GM23338 (cell line): ENCODE measurements at regions not wholly inside any gene's neighbourhood (a gene's known extent, or its start where the extent isn't known, plus 50 kb on each side); places are given as distances from the start of the nearest gene placed in this dataset.

Experiments used
- ATAC-seq: fragments of 200-7000 bp; cut with Tn5 transposase; 3 replicates; pipeline ENCODE4 v1.9.1; 2020
- DNase-seq: peaks from one replicate; pipeline ENCODE4 v3.0.0-alpha.2; 2015; ENCODE audit warnings: low spot score
- H2AFZ ChIP-seq: fragments of 200-600 bp; sonication (generic); 2 replicates; pipeline ENCODE4 v1.8.0; 2016; ENCODE audit warnings: antibody characterized with exemption, mild to moderate bottlenecking, moderate library complexity
- H3F3A ChIP-seq: fragments of 200-600 bp; sonication (generic); replicated peaks from 2 replicates; pipeline ENCODE4 v1.8.0; 2017; ENCODE audit warnings: antibody characterized with exemption, mixed run types, low read depth
- H3K27ac ChIP-seq: fragments of 200-600 bp; sonication (generic); 2 replicates; pipeline ENCODE4 v1.6.1; 2016; ENCODE audit warnings: low read depth
- H3K27me3 ChIP-seq: fragments of 200-600 bp; sonication (generic); 2 replicates; pipeline ENCODE4 v1.8.0; 2016; ENCODE audit warnings: mild to moderate bottlenecking, mixed run types, moderate library complexity; ENCODE audit not compliant: insufficient read depth
- H3K36me3 ChIP-seq: fragments of 200-600 bp; sonication (generic); 2 replicates; pipeline ENCODE4 v1.8.0; 2016; ENCODE audit warnings: mild to moderate bottlenecking; ENCODE audit not compliant: insufficient read depth
- H3K4me1 ChIP-seq: fragments of 200-600 bp; sonication (generic); 2 replicates; pipeline ENCODE4 v1.8.0; 2016; ENCODE audit warnings: mild to moderate bottlenecking, moderate library complexity; ENCODE audit not compliant: insufficient read depth
- H3K4me2 ChIP-seq: fragments of 200-600 bp; sonication (generic); 2 replicates; pipeline ENCODE4 v1.7.1; 2017; ENCODE audit warnings: mixed run types
- H3K4me3 ChIP-seq: fragments of 200-600 bp; sonication (generic); 2 replicates; pipeline ENCODE4 v1.6.1; 2016; ENCODE audit warnings: mixed run types
- H3K79me2 ChIP-seq: fragments of 200-600 bp; sonication (generic); replicated peaks from 2 replicates; pipeline ENCODE4 v1.8.0; 2017; ENCODE audit warnings: mild to moderate bottlenecking; ENCODE audit not compliant: insufficient read depth
- H3K9me2 ChIP-seq: fragments of 200-600 bp; sonication (generic); 2 replicates; pipeline ENCODE4 v1.8.0; 2017; ENCODE audit not compliant: insufficient read depth
- H4K20me1 ChIP-seq: fragments of 200-600 bp; sonication (generic); replicated peaks from 2 replicates; pipeline ENCODE4 v1.8.0; 2017; ENCODE audit warnings: mild to moderate bottlenecking; ENCODE audit not compliant: insufficient read depth
- H3K27ac Mint-ChIP-seq: 2 replicates; pipeline ENCODE4 v1.8.0; 2020; ENCODE audit warnings: inconsistent platforms, mild to moderate bottlenecking, moderate library complexity, mixed read lengths
- H3K27me3 Mint-ChIP-seq: 3 replicates; pipeline ENCODE4 v1.8.0; 2022; ENCODE audit warnings: low read depth, mild to moderate bottlenecking, moderate library complexity, mixed read lengths, inconsistent platforms; ENCODE audit not compliant: insufficient read depth, poor library complexity
- H3K36me3 Mint-ChIP-seq: 3 replicates; pipeline ENCODE4 v1.8.0; 2021; ENCODE audit warnings: low read depth, mild to moderate bottlenecking, inconsistent platforms, moderate library complexity, mixed read lengths
- H3K4me1 Mint-ChIP-seq: 3 replicates; pipeline ENCODE4 v1.8.0; 2020; ENCODE audit warnings: mild to moderate bottlenecking, inconsistent platforms, mixed read lengths
- H3K4me3 Mint-ChIP-seq: 3 replicates; pipeline ENCODE4 v1.8.0; 2021; ENCODE audit warnings: moderate library complexity, mild to moderate bottlenecking, inconsistent platforms, mixed read lengths
- H3K9me3 Mint-ChIP-seq: 3 replicates; pipeline ENCODE4 v1.8.0; 2020; ENCODE audit warnings: moderate library complexity, mild to moderate bottlenecking, inconsistent platforms, mixed read lengths
- CREB1 ChIP-seq: fragments of 250-450 bp; sonication (Bioruptor Pico); IDR thresholded peaks from 2 replicates; pipeline ENCODE4 v1.5.0; 2020; ENCODE audit warnings: low read depth, mild to moderate bottlenecking, moderate library complexity
- EZH2 ChIP-seq: fragments of 200-600 bp; sonication (generic); IDR thresholded peaks from one replicate; pipeline ENCODE4 v1.8.0; 2017; ENCODE audit warnings: antibody characterized with exemption, mild to moderate bottlenecking, low read depth; ENCODE audit not compliant: unreplicated experiment
- JUNB ChIP-seq: IDR thresholded peaks from one replicate; pipeline ENCODE4 v1.6.1; 2016; ENCODE audit warnings: antibody characterized with exemption; ENCODE audit not compliant: unreplicated experiment
- NANOG ChIP-seq: IDR thresholded peaks from 2 replicates; pipeline ENCODE4 v1.6.1; 2016; ENCODE audit warnings: antibody characterized with exemption, borderline replicate concordance
- POLR2AphosphoS5 ChIP-seq: IDR thresholded peaks from 2 replicates; pipeline ENCODE4 v1.6.1; 2016; ENCODE audit warnings: antibody characterized with exemption, low read depth
- STAT1 ChIP-seq: IDR thresholded peaks from one replicate; pipeline ENCODE4 v1.6.1; 2016; ENCODE audit warnings: antibody characterized with exemption; ENCODE audit not compliant: unreplicated experiment
- ZNF114 ChIP-seq: fragments of 250-450 bp; sonication (Bioruptor Pico); IDR thresholded peaks from 2 replicates; pipeline ENCODE4 v1.5.0; 2020; ENCODE audit warnings: mild to moderate bottlenecking, moderate library complexity
- ZNF331 ChIP-seq: fragments of 250-450 bp; sonication (Bioruptor Pico); IDR thresholded peaks from 2 replicates; pipeline ENCODE4 v1.5.0; 2020; ENCODE audit warnings: low read depth, mild to moderate bottlenecking, moderate library complexity
- TF ChIP-seq, protein P1 (sequence below), 2 experiments: fragments of 200-600 bp in 1 of 2; sonication (generic) in 1 of 2; conservative IDR thresholded peaks; 2 replicates each; pipeline versions ENCODE4 v1.5.1 to v1.6.1; 2016 to 2017; ENCODE audit warnings: antibody characterized with exemption in 2 of 2, low read depth in 2 of 2, mild to moderate bottlenecking in 2 of 2, moderate library complexity in 1 of 2
- TF ChIP-seq, protein P2 (sequence below): fragments of 250-450 bp; sonication (Bioruptor Pico); IDR thresholded peaks from 2 replicates; pipeline ENCODE4 v1.5.0; 2020; ENCODE audit warnings: mild to moderate bottlenecking, moderate library complexity
- TF ChIP-seq, protein P3 (sequence below): IDR thresholded peaks from 2 replicates; pipeline ENCODE4 v1.6.1; 2016; ENCODE audit warnings: antibody characterized with exemption

DNA sequence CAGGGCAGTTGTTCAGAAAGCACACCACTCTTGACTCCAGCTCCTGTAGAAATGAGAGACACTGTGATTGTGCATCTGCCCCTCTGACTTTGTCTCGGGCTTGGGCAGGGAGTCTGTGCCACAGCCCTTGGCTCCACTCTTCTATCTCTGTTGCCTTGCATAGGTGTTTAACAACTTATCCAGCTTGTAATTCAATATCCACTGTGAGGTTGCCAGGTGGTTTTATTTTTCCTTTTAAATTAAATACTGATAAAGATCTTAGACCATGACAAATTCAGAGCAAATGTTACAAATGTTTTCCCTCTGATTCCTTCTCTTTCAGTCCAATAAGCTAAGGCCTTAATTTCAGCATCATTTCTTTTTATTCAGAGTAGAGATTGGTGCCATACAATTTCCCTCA is 421.7 kb downstream of the STK39 start:
- Mint-ChIP-seq H3K27me3 (no peaks in the 10 kb centered on the region), H3K27ac (no peak overlapping the region), H3K4me3 (no peak overlapping the region), H3K4me1 (peaks cover 5% of the 10 kb centered on the region), H3K9me3 (no peaks in the 10 kb centered on the region), H3K36me3 (peaks cover 23% of the 10 kb centered on the region)
- H2AFZ ChIP-seq: no peak overlapping the region
- ATAC-seq (no peak), DNase-seq (no peak)
- no peaks in the 10 kb centered on the region for H3K4me1 ChIP-seq
- H3K36me3 ChIP-seq: no peaks in the 10 kb centered on the region
- 0 out of 2 replicates have a peak, but pooled peaks cover under 1% of the 10 kb centered on the region for H3F3A ChIP-seq
- H4K20me1 ChIP-seq: no peaks in the 10 kb centered on the region
- H3K79me2 ChIP-seq: no peaks in the 10 kb centered on the region
- TF ChIP-seq ZNF114: no peak
- H3K9me2 ChIP-seq: no peaks in the 10 kb centered on the region
- no peaks in the 10 kb centered on the region for H3K27me3 ChIP-seq
- H3K4me3 ChIP-seq: no peak overlapping the region
- no peak overlapping the region for H3K4me2 ChIP-seq
- no peak overlapping the region for H3K27ac ChIP-seq

DNA sequence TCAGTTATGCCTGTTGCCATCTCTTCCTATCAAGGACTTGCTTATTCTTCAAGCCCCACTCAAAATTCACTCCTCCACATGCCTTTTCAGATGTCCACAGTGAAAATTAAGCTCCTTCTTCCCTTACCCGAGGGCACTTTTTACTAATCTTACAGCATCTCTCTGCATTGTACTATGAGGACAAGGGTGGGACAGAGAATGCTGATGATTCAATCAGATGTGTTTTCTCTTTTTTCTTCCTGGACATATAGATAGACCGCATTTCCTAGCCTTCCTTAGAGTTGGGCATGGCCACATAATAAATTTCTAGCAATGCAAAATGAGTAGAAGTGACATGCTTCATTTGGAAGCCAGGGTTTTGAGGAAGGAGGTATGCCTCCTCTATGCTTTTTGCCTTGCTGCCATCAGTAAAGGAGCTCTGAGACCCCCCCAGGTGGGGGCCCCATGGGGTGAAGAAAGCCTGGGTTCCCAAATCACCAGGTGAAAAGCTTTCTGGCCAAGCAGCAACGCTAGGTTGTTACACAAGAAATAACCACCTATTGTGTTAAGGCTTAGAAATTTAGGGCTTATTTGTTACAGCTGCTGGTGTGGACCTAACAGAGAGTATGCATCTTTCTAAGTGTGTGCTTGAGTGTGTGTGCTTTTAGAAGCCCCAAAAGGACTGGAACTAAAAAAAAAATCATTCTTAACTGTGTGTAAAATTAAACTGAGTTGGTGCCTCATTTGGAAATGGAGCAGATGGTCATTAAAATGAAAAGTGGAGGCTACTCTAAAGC is 424.5 kb downstream of the STK39 start:
- Histone ChIP-seq H3K9me2 (no peaks in the 10 kb centered on the region), H3K79me2 (no peaks in the 10 kb centered on the region), H3K4me2 (no peak overlapping the region), H4K20me1 (no peaks in the 10 kb centered on the region), H3K27ac (no peak overlapping the region), H3K4me3 (no peak overlapping the region), H3F3A (0 out of 2 replicates have a peak, but pooled peaks cover 3% of the 10 kb centered on the region), H3K27me3 (no peaks in the 10 kb centered on the region), H2AFZ (no peak overlapping the region), H3K36me3 (no peaks in the 10 kb centered on the region), H3K4me1 (no peaks in the 10 kb centered on the region)
- no peak overlapping the region for H3K4me3 Mint-ChIP-seq
- H3K27ac Mint-ChIP-seq: no peak overlapping the region
- ATAC-seq (no peak), DNase-seq (no peak)
- peaks cover 1% of the 10 kb centered on the region for H3K27me3 Mint-ChIP-seq
- H3K36me3 Mint-ChIP-seq: peaks cover 32% of the 10 kb centered on the region
- H3K9me3 Mint-ChIP-seq: no peaks in the 10 kb centered on the region
- H3K4me1 Mint-ChIP-seq: no peaks in the 10 kb centered on the region
- TF ChIP-seq NANOG: no peak
- TF ChIP-seq, protein P1, sequence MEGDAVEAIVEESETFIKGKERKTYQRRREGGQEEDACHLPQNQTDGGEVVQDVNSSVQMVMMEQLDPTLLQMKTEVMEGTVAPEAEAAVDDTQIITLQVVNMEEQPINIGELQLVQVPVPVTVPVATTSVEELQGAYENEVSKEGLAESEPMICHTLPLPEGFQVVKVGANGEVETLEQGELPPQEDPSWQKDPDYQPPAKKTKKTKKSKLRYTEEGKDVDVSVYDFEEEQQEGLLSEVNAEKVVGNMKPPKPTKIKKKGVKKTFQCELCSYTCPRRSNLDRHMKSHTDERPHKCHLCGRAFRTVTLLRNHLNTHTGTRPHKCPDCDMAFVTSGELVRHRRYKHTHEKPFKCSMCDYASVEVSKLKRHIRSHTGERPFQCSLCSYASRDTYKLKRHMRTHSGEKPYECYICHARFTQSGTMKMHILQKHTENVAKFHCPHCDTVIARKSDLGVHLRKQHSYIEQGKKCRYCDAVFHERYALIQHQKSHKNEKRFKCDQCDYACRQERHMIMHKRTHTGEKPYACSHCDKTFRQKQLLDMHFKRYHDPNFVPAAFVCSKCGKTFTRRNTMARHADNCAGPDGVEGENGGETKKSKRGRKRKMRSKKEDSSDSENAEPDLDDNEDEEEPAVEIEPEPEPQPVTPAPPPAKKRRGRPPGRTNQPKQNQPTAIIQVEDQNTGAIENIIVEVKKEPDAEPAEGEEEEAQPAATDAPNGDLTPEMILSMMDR (conservative IDR thresholded peaks at IDR 0.05; ENCODE audit: low read depth in 2 of 2): no peak
- no peak for TF ChIP-seq EZH2
- TF ChIP-seq, protein P2, sequence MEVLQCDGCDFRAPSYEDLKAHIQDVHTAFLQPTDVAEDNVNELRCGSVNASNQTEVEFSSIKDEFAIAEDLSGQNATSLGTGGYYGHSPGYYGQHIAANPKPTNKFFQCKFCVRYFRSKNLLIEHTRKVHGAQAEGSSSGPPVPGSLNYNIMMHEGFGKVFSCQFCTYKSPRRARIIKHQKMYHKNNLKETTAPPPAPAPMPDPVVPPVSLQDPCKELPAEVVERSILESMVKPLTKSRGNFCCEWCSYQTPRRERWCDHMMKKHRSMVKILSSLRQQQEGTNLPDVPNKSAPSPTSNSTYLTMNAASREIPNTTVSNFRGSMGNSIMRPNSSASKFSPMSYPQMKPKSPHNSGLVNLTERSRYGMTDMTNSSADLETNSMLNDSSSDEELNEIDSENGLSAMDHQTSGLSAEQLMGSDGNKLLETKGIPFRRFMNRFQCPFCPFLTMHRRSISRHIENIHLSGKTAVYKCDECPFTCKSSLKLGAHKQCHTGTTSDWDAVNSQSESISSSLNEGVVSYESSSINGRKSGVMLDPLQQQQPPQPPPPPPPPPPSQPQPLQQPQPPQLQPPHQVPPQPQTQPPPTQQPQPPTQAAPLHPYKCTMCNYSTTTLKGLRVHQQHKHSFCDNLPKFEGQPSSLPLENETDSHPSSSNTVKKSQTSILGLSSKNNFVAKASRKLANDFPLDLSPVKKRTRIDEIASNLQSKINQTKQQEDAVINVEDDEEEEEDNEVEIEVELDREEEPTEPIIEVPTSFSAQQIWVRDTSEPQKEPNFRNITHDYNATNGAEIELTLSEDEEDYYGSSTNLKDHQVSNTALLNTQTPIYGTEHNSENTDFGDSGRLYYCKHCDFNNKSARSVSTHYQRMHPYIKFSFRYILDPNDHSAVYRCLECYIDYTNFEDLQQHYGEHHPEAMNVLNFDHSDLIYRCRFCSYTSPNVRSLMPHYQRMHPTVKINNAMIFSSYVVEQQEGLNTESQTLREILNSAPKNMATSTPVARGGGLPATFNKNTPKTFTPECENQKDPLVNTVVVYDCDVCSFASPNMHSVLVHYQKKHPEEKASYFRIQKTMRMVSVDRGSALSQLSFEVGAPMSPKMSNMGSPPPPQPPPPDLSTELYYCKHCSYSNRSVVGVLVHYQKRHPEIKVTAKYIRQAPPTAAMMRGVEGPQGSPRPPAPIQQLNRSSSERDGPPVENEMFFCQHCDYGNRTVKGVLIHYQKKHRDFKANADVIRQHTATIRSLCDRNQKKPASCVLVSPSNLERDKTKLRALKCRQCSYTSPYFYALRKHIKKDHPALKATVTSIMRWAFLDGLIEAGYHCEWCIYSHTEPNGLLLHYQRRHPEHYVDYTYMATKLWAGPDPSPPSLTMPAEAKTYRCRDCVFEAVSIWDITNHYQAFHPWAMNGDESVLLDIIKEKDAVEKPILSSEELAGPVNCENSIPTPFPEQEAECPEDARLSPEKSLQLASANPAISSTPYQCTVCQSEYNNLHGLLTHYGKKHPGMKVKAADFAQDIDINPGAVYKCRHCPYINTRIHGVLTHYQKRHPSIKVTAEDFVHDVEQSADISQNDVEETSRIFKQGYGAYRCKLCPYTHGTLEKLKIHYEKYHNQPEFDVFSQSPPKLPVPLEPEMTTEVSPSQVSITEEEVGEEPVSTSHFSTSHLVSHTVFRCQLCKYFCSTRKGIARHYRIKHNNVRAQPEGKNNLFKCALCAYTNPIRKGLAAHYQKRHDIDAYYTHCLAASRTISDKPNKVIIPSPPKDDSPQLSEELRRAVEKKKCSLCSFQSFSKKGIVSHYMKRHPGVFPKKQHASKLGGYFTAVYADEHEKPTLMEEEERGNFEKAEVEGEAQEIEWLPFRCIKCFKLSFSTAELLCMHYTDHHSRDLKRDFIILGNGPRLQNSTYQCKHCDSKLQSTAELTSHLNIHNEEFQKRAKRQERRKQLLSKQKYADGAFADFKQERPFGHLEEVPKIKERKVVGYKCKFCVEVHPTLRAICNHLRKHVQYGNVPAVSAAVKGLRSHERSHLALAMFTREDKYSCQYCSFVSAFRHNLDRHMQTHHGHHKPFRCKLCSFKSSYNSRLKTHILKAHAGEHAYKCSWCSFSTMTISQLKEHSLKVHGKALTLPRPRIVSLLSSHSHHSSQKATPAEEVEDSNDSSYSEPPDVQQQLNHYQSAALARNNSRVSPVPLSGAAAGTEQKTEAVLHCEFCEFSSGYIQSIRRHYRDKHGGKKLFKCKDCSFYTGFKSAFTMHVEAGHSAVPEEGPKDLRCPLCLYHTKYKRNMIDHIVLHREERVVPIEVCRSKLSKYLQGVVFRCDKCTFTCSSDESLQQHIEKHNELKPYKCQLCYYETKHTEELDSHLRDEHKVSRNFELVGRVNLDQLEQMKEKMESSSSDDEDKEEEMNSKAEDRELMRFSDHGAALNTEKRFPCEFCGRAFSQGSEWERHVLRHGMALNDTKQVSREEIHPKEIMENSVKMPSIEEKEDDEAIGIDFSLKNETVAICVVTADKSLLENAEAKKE: no peak
- TF ChIP-seq ZNF331 (CRISPR knock-in tag): no peak
- TF ChIP-seq ZNF114: no peak
- TF ChIP-seq STAT1: no peak
- TF ChIP-seq, protein P3, sequence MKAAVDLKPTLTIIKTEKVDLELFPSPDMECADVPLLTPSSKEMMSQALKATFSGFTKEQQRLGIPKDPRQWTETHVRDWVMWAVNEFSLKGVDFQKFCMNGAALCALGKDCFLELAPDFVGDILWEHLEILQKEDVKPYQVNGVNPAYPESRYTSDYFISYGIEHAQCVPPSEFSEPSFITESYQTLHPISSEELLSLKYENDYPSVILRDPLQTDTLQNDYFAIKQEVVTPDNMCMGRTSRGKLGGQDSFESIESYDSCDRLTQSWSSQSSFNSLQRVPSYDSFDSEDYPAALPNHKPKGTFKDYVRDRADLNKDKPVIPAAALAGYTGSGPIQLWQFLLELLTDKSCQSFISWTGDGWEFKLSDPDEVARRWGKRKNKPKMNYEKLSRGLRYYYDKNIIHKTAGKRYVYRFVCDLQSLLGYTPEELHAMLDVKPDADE: no peak
- TF ChIP-seq POLR2AphosphoS5: no peak
- TF ChIP-seq CREB1 (CRISPR knock-in tag): no peak
- TF ChIP-seq JUNB: no peak
